Activated CD4-positive, alpha-beta memory T cell treated with anti-CD3 and anti-CD28 coated beads, Interleukin-2, amount 10 ng/mL, durations not matched to agents 7 days and 5 days (primary cell): ENCODE measurements at regions not wholly inside any gene's neighbourhood (a gene's known extent, or its start where the extent isn't known, plus 50 kb on each side); places are given as distances from the start of the nearest gene placed in this dataset.

Experiments
- CTCF ChIA-PET: fragments of 350-600 bp; sonication (Branson Sonifier 250); formaldehyde crosslinking; loops from one replicate; lab custom pipeline; 2021; ENCODE audit warnings: antibody characterized with exemption, inconsistent platforms; lab: Charles Lee
- POLR2A ChIA-PET: fragments of 350-600 bp; sonication (Branson Sonifier 250); formaldehyde crosslinking; loops from one replicate; lab custom pipeline; 2021; ENCODE audit warnings: antibody characterized with exemption; lab: Charles Lee
- DNase-seq: peaks from one replicate; pipeline ENCODE4 v3.0.0-alpha.2; 2020
- H3K27ac Mint-ChIP-seq: one replicate; pipeline ENCODE4 v1.8.0; 2021; ENCODE audit warnings: mild to moderate bottlenecking, mixed read lengths
- H3K27me3 Mint-ChIP-seq: one replicate; pipeline ENCODE4 v1.8.0; 2021; ENCODE audit warnings: mixed read lengths
- H3K36me3 Mint-ChIP-seq: one replicate; pipeline ENCODE4 v1.8.0; 2021; ENCODE audit warnings: low read depth, mixed read lengths
- H3K4me1 Mint-ChIP-seq: one replicate; pipeline ENCODE4 v1.8.0; 2021; ENCODE audit warnings: mixed read lengths
- H3K4me3 Mint-ChIP-seq: one replicate; pipeline ENCODE4 v1.8.0; 2021; ENCODE audit warnings: mild to moderate bottlenecking, mixed read lengths
- H3K9me3 Mint-ChIP-seq: one replicate; pipeline ENCODE4 v1.8.0; 2021; ENCODE audit warnings: mixed read lengths

DNA sequence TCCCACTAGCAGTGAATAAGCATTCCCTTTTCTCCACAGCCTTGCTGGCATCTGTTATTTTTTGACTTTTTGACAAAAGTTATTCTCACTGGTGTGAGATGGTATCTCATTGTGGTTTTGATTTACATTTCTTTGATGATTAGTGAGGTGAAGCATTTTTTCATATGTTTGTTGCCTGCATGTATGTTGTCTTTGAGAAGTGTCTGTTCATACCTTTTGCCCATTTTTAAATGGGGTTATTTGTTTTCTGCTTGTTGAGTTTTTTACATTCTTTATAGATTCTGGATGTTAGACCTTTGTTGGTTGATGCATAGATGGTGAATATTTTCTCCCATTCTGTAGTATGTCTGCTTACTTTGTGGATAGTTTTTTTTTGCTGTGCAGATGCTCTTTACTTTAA, 171.7 kb downstream of the SREK1 start:
- peaks cover 6% of the 10 kb centered on the region for H3K9me3 Mint-ChIP-seq
- H3K4me3 Mint-ChIP-seq, result no peak overlapping the region
- H3K36me3 Mint-ChIP-seq, result no peaks in the 10 kb centered on the region
- H3K27ac Mint-ChIP-seq, result no peak overlapping the region
- CTCF ChIA-PET, result interaction anchor here (1.7 kb wide), 1 partner anchor 10 kb away, joined by 5 read pairs; no protein-coding TSS in a partner anchor
- no peaks in the 10 kb centered on the region for H3K4me1 Mint-ChIP-seq
- POLR2A ChIA-PET, result no interaction called here
- H3K27me3 Mint-ChIP-seq, result peaks cover 25% of the 10 kb centered on the region
- no peak for DNase-seq

DNA sequence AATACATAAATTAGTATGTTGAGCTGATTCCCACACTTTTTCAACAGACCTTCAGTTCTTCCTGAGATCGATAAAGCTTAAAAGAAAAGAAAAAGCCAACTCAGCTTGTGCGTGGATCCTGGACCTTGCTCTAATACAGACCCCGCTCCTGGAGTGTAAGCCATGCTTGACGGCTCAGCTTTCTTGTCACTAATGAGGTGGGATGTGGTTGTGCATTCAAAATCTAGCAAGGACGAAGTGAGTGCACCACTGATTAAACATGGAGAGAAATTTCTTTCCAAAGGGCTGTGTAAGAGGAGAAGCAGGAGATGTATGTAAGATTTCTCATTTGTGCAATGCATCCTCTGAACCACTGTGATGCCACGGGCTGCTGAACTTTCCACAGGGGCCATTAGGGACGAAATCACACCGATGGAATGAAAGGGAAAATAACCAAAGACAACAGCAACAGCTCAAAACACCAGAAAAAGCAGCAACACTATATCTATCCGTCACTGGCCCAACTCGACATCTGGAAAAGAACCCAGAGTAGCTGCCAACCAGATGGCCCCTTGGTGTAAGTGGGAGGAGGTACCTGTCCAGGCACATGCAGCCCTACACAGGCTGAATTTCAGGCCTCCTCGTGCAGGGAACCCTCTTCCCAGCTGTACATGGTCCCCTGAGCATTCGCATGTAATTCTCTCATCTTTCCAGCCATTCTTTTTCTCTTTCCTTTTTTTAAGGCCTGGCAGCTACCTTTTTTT, 178.9 kb downstream of the SREK1 start:
- ChIA-PET CTCF (interaction anchor here (4.7 kb wide), 1 partner anchor 15 kb away, joined by 36 read pairs; no protein-coding TSS in a partner anchor), POLR2A (no interaction called here)
- Mint-ChIP-seq H3K4me1 (no peaks in the 10 kb centered on the region), H3K27ac (no peak overlapping the region), H3K27me3 (peaks cover 10% of the 10 kb centered on the region), H3K9me3 (no peaks in the 10 kb centered on the region), H3K4me3 (no peak overlapping the region), H3K36me3 (no peaks in the 10 kb centered on the region)
- DNase-seq, result no peak

DNA sequence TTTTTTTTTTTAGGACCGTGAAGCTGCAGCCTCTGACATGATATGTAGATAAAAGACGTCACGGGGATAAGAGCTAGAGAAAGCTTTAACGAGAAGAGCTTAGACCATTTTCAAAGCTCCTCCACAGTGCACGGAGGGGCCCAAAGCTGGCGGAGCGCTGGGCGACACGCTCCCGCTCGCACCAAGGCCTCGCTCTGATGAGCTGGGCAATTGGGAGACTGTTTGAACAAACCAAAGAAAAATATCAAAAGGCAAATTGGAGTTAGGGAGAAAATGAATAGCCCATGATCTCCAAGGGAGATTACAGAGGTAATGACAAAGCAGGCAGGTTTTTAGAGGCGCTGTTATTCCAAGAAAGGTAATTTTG, 179.4 kb downstream of the SREK1 start:
- H3K4me3 Mint-ChIP-seq, result no peak overlapping the region
- peaks cover 10% of the 10 kb centered on the region for H3K27me3 Mint-ChIP-seq
- no peaks in the 10 kb centered on the region for H3K9me3 Mint-ChIP-seq
- H3K4me1 Mint-ChIP-seq, result no peaks in the 10 kb centered on the region
- CTCF ChIA-PET, result interaction anchor here (4.7 kb wide), 1 partner anchor 16 kb away, joined by 36 read pairs; no protein-coding TSS in a partner anchor
- H3K27ac Mint-ChIP-seq, result no peak overlapping the region
- no peaks in the 10 kb centered on the region for H3K36me3 Mint-ChIP-seq
- DNase-seq, result no peak
- POLR2A ChIA-PET, result no interaction called here

DNA sequence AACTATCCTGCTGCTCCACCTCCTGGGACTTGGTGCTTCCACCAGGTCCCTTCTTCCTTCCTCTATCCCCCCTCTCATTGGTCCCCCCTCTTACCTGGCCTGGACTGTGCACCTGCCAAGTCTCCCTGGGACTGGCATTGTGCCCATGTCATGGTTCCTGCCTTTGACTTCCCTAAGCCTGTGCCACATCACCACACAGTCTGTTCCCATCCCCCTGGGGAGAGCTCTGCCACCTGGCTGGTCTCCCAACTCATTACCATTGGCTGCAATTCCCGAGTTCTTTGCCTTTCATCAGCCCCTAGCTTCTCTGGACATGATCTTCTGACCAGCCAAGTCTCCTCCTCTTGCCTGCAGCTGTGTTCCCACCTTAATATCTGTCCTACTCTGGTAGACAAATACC, 180.3 kb downstream of the SREK1 start:
- no peak for DNase-seq
- Mint-ChIP-seq H3K27ac (no peak overlapping the region), H3K4me3 (no peak overlapping the region), H3K36me3 (no peaks in the 10 kb centered on the region), H3K4me1 (peaks cover 1% of the 10 kb centered on the region), H3K9me3 (no peaks in the 10 kb centered on the region), H3K27me3 (peaks cover 10% of the 10 kb centered on the region)
- CTCF ChIA-PET, result interaction anchor here (4.7 kb wide), 1 partner anchor 17 kb away, joined by 36 read pairs; no protein-coding TSS in a partner anchor
- POLR2A ChIA-PET, result no interaction called here

DNA sequence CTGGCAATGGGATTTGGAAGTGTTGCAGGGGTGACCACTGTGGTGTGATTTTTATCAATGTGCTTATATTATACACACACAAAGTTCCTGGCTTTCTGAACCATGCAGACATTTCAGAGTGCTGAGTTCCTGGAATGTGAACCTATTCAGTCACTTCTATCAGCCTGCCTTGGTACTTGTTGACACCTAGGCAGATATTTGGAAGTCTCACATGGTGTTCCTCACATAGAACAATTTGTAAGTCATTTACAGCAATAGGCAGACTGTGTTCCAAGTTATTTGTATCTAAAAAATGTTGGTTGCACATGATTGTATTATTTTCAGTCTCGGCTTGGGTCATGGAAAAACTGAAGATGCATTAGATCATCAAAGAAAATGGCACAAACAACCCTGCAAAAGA, 182.2 kb downstream of the SREK1 start:
- no peak overlapping the region for H3K27ac Mint-ChIP-seq
- H3K27me3 Mint-ChIP-seq, result peaks cover 8% of the 10 kb centered on the region
- POLR2A ChIA-PET, result no interaction called here
- no peaks in the 10 kb centered on the region for H3K36me3 Mint-ChIP-seq
- no peak for DNase-seq
- H3K4me1 Mint-ChIP-seq, result peaks cover 1% of the 10 kb centered on the region
- no peaks in the 10 kb centered on the region for H3K9me3 Mint-ChIP-seq
- no peak overlapping the region for H3K4me3 Mint-ChIP-seq
- CTCF ChIA-PET, result interaction anchor here (4.7 kb wide), 1 partner anchor 19 kb away, joined by 36 read pairs; no protein-coding TSS in a partner anchor

DNA sequence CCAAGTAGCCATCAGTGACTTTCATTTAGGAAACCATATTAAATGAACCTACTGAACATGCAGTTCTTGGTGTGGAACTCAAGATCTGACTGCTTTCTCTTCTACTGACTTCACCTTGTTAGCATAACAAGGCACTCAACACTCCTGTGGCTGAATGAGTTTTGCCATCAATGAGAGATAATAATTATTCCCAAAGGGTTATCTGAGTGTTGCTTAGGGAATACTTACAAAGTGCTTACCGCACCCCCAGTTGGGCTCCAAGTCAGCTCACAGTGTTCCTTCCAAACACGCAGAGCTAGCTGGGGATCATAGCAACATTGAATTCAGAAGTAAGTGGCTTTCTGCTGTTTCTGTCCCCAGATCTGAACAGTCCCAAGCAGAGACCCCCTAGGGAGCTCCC, 182.9 kb downstream of the SREK1 start:
- CTCF ChIA-PET, result interaction anchor here (4.7 kb wide), 1 partner anchor 19 kb away, joined by 36 read pairs; no protein-coding TSS in a partner anchor
- Mint-ChIP-seq H3K9me3 (no peaks in the 10 kb centered on the region), H3K4me3 (no peak overlapping the region), H3K27me3 (peaks cover 8% of the 10 kb centered on the region), H3K36me3 (no peaks in the 10 kb centered on the region), H3K27ac (no peak overlapping the region), H3K4me1 (peaks cover 1% of the 10 kb centered on the region)
- no peak for DNase-seq
- POLR2A ChIA-PET, result no interaction called here

DNA sequence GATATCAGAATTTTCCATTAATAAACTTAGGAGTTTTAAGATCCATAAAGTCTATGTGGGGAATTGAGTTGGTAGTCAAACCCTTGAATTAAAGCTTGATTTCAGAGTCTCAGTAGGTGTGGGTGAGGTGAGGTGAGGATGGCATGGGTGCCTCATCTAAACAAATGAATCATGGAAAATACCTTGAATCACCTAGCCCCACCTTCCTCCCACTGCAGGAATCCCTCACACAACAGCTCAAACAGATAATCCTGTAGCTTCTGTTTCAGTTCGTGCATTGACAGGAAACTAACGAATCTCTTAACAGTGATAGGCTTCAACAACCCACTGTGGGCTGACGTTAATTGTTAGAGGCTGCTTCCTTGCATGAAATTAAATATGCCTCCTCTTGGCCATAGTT, 185.0 kb downstream of the SREK1 start:
- Mint-ChIP-seq H3K27ac (no peak overlapping the region), H3K36me3 (no peaks in the 10 kb centered on the region), H3K9me3 (no peaks in the 10 kb centered on the region), H3K27me3 (peaks cover 8% of the 10 kb centered on the region), H3K4me3 (no peak overlapping the region), H3K4me1 (peaks cover 1% of the 10 kb centered on the region)
- no peak for DNase-seq
- ChIA-PET CTCF (interaction anchor here (1.3 kb wide), 1 partner anchor 23 kb away, joined by 6 read pairs; no protein-coding TSS in a partner anchor), POLR2A (no interaction called here)

- no peak overlapping the region for H3K4me3 Mint-ChIP-seq
- no peak for DNase-seq
- H3K27ac Mint-ChIP-seq, result no peak overlapping the region
- H3K4me1 Mint-ChIP-seq, result peaks cover 1% of the 10 kb centered on the region
- H3K36me3 Mint-ChIP-seq, result no peaks in the 10 kb centered on the region
- H3K9me3 Mint-ChIP-seq, result no peaks in the 10 kb centered on the region
- peaks cover 10% of the 10 kb centered on the region for H3K27me3 Mint-ChIP-seq
- ChIA-PET CTCF (no interaction called here), POLR2A (no interaction called here)
Observed at GRCh38 chr5:66333192-66333591, 189.1 kb downstream of the SREK1 start.

- no peaks in the 10 kb centered on the region for H3K9me3 Mint-ChIP-seq
- no peak for DNase-seq
Observed at GRCh38 chr5:66337626-66338226, 193.6 kb downstream of the SREK1 start.

GRCh38 chr5:66338828-66339227, 194.7 kb downstream of the SREK1 start:
- Mint-ChIP-seq H3K4me3 (no peak overlapping the region), H3K27me3 (peaks cover 14% of the 10 kb centered on the region), H3K4me1 (no peaks in the 10 kb centered on the region), H3K36me3 (no peaks in the 10 kb centered on the region), H3K27ac (no peak overlapping the region), H3K9me3 (no peaks in the 10 kb centered on the region)
- DNase-seq, result no peak
- ChIA-PET CTCF (interaction anchor here (1.9 kb wide), 1 partner anchor 33 kb away, joined by 7 read pairs; no protein-coding TSS in a partner anchor), POLR2A (no interaction called here)

More at GRCh38 chr5:66337626-66338226, 193.6 kb downstream of the SREK1 start:
- Mint-ChIP-seq H3K36me3 (no peaks in the 10 kb centered on the region), H3K4me3 (no peak overlapping the region), H3K27me3 (peaks cover 14% of the 10 kb centered on the region), H3K4me1 (no peaks in the 10 kb centered on the region), H3K27ac (no peak overlapping the region)
- CTCF ChIA-PET, result no interaction called here
- POLR2A ChIA-PET, result no interaction called here

- no peak overlapping the region for H3K4me3 Mint-ChIP-seq
- H3K36me3 Mint-ChIP-seq, result no peaks in the 10 kb centered on the region
- no peaks in the 10 kb centered on the region for H3K9me3 Mint-ChIP-seq
- peaks cover 14% of the 10 kb centered on the region for H3K27me3 Mint-ChIP-seq
- H3K4me1 Mint-ChIP-seq, result no peaks in the 10 kb centered on the region
- no peak overlapping the region for H3K27ac Mint-ChIP-seq
- ChIA-PET CTCF (interaction anchor here (1.9 kb wide), 1 partner anchor 34 kb away, joined by 7 read pairs; no protein-coding TSS in a partner anchor), POLR2A (no interaction called here)
- no peak for DNase-seq
Observed at GRCh38 chr5:66339896-66340295, 195.8 kb downstream of the SREK1 start.

DNA sequence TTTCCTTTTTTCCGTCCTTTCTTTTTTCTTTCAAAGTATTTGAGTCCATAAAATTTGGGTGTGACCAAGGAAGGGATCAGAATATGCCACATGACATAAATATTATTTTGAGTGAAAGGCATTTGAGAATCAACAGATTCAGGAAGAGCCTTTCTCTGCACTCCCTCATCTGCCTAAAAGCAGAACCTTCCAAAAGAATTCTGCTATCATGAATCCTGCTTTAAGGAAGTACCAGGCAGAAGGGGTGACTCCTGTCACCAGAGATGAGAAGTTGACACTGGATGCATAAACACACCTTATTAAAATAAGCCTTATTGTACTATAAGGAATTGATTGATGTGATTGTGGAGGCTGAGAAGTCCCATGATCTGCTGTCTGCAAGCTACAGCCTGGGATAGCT, 196.7 kb downstream of the SREK1 start:
- Mint-ChIP-seq H3K4me1 (no peaks in the 10 kb centered on the region), H3K27me3 (peaks cover 14% of the 10 kb centered on the region), H3K4me3 (no peak overlapping the region), H3K9me3 (no peaks in the 10 kb centered on the region), H3K36me3 (no peaks in the 10 kb centered on the region), H3K27ac (no peak overlapping the region)
- ChIA-PET CTCF (no interaction called here), POLR2A (no interaction called here)
- DNase-seq, result no peak

DNA sequence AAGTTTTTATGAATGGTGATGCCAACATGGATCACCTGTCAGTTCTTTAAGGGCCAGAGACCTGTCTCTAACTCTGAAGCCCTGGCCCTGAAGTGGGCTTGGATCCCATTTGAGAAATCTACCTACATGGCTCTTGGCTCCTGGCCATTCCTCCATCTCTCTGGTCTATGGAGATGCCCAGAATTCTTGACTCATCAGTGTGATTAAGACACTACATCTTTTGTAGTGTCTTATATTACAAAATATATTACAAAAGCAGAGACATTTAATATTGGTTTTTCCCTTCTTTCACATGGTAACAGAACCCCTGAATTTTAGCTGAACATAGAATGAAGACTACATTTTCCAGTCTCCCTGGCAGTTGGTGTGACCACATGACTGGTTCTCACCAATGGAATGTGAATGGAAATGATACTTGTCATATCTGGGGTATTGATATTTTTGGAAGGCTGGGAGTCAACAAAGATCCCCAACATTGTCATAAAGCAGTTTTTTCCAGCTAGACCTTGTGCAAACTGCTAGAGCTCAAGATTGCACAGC, 198.3 kb downstream of the SREK1 start:
- ChIA-PET POLR2A (no interaction called here), CTCF (interaction anchor here (1.0 kb wide), 1 partner anchor 36 kb away, joined by 3 read pairs; no protein-coding TSS in a partner anchor)
- Mint-ChIP-seq H3K9me3 (no peaks in the 10 kb centered on the region), H3K27me3 (peaks cover 15% of the 10 kb centered on the region), H3K36me3 (no peaks in the 10 kb centered on the region), H3K4me3 (no peak overlapping the region), H3K27ac (no peak overlapping the region), H3K4me1 (no peaks in the 10 kb centered on the region)
- no peak for DNase-seq
